ENCODE measurements at regions not wholly inside any gene's neighbourhood (a gene's known extent, or its start where the extent isn't known, plus 50 kb on each side); places are given as distances from the start of the nearest gene placed in this dataset.
"Not testable (repeated sequence)": the region's sequence is repeated elsewhere in the genome, so short reads cannot be mapped to it uniquely, and the experiment has no call there.

DNA sequence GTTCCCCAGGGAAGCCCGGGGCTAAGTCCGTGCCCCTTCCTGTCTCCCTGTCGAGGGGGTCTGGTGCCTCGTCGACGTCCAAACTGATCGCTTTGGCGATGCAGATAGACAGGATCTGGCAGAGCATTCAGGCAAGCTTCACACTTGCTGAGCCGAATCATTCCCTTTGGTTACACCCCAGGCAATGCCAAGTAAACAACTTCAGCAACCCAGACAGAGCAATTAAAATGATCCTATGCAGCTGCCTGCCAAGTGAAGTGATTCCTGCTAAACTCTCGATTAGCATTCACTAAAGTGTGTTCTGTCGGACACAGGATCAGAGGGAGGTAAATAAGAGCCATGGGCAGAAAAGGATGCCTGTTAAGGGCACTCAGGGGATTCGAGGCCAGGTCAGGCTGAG, 108.2 kb upstream of the RAB12 start:
- peak; percentile 84 for DNase-seq

DNA sequence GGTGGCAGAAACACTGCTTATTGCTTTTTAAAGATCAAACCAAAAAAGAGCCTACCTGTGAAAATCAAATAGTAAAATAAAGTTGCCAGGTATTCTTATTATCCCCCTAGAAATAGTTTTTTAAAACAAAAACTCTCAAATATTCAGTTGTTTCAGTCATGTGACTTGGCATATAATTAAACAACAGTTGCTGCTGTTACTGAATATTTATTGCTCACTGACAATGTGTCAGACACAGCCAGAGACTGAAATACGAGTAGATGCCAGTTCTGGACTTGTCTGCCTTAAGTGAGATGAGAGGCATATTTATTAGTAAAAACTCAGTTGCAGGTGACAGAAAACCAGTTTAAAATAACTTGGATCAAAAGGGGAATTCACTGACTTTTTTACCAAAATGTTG, 106.0 kb upstream of the RAB12 start:
- DNase-seq, result no peak

DNA sequence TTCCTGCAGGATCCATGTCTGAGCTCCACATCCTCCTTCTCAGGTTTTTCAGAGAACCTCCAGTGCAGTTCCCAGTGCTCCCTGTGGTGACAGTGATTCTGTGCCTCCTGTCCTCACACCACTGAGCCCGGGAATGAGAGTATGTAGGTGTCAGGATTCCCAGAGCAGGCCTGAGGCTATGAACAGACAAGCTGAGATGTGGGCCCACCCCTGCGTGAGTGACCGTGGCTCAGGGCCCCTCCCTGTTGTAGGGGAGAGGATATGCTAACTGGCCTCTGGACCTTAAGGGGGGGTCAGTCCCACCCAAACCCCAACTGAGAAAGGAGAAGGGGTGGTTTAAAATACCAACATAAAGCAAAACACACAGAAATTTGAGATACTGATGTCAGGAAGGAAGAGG, 104.8 kb upstream of the RAB12 start:
- no peak for DNase-seq

DNA sequence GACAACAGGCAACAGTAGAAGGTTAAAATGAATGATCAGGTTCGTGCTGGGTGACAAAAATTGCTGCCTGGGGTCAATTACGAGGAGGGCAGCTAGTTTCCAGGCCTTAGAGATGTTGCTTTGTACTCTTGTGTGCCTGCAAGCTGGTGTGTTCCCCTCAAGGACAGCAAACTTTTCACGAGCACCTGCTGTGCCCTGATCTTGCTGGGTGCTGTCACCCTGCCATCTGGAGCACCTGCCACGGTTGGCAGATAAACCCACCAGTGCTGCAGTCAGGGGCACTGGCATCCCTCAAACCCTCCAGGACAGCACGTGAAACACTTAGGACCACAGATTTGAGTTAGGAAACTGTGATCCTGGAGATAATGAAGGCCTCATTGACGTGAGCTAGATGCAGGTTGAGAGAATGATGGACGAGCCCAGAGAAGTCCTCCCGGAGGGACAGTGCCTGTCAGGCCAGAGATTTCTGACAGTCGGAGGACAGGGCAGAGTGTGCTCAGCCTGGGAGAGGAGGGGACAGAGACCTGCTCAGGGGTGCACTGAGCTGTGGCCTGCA, 104.3 kb upstream of the RAB12 start:
- DNase-seq, result no peak

GRCh38 chr18:8506251-8507049, 102.8 kb upstream of the RAB12 start:
- no peak for DNase-seq

- no peak for DNase-seq
Observed at GRCh38 chr18:8507361-8507760, 101.9 kb upstream of the RAB12 start.

DNA sequence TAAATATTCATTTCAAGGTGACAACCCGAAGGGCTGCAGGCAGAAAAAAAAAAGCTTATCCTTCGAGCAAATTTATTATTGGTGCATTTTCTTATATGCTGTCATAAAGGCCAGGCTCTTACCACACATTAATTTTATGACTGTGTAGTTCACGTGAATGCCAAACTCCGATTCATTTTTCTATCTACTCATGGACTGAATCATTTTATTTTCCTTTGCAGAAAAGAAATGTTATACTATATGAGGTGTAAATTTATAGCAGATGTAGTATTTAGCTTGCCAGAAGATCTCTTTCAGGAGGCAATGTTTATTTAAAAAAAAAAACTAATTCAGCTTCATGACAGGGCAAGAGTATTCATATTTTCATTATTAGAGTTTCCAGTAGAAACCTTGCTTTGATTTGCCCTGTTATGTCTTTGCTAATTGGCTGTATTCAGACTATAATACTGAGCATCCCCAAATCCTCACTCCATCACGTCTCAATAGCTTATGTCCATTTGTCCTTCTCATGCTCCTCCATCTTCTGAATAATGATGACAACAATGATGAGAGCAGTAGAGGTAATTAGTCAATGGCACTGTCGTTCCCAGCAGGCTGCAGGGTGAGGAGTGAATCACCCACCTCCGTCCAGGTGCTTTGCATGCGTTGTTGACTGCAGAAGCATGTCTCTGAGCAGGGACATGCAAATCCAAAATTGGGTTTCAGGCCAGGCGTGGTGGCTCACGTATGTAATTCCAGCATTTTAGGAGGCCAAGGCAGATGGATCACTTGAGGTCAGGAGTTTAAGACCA, 101.1 kb upstream of the RAB12 start:
- DNase-seq, result no peak

GRCh38 chr18:8513249-8513648, 96.0 kb upstream of the RAB12 start:
- no peak for DNase-seq

DNA sequence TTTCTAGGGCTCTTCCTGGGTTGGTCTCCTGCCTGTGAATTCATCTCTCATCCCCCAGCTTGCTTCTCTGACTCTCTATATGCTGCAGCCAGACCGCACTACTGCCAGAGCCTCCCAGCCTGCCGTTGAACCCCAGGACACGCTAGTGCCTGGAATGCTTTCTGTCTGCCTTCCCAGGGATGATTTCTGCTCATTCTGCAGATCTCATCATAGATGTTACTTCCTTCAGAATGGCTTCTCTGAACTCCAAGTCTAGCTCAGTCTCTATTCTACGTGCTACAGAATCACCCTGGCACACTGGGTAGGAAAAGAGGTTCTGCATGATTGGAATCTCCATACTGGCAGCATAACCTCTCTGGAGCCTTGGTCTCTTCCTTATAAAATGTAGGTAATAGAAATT, 94.8 kb upstream of the RAB12 start:
- no peak for DNase-seq

DNA sequence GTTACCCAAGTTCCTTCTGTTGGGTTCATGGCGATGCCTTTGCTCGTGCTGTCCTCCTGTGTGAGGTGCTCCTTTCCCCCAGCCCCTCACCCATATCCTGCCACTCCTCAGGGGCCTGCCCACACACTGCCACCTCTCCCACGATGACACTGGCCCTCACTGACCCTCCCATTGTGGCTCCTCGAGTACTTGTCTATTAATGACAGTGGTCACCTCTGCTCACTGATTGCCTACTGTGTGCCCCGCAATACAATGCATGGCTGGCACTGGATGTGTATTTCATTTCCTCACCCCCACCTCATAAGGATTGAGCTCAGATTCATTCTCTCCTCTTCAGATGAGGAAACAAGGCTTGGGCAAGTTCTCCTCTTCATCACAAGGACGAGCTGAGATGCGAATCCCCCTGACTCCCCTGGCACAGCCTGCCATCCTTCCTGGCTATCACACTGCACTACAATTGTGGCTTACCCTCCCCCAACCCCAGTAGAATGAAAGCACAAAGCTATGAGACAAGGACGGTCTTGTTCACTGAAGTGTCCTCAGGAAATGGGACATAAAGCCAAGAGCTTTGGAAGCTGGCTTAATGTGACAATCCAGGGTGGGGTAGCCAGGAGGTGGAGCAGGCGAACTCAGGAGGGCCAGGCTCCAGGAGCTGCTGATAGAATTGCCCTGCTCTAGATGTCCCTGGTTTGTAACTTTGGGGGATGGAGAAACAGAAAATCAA, 93.9 kb upstream of the RAB12 start:
- no peak for DNase-seq

DNA sequence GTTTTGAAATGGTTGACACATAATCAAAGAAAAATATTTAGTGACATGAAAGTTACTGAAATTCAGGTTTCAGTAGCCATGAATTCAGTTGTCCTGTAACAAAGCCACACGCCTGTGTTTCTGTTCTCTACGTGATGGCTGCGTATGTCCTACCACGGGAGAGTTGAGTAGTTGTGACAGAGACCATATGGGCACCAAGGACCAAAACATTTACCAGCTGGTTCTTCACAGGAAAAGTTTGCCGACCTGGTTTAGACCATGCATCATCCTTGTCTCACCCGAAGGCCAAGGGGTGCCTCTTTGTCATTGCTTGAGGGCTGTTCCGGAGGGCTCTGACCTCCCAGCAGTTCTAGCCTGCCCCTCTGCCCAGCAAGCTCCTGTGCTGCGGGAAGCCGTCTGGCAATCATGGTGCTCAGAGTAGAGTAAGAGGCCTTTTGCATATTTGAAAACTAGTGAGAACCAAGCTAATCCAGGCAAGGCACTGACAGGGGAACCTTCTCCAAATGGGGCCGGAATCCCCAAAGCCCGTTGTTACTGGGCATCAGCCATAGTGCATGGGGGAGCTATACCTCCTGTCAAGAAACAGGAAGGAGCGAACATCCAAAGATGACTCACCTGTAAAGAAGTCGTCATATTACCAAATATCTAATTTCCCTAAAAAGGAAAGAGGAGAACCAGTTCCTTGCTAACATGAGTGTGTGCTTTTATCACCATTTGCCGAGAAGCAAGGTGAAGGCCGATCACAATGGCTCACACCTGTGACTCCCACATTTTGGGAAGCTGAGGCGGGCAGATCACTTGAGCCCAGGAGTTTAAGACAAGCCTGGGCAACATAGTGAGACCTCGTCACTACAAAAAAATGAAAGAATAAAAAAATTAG, 92.6 kb upstream of the RAB12 start:
- no peak for DNase-seq

GRCh38 chr18:8517276-8517675, 92.0 kb upstream of the RAB12 start:
- DNase-seq, result no peak

- no peak for DNase-seq
Observed at GRCh38 chr18:8519102-8519501, 90.1 kb upstream of the RAB12 start.

DNA sequence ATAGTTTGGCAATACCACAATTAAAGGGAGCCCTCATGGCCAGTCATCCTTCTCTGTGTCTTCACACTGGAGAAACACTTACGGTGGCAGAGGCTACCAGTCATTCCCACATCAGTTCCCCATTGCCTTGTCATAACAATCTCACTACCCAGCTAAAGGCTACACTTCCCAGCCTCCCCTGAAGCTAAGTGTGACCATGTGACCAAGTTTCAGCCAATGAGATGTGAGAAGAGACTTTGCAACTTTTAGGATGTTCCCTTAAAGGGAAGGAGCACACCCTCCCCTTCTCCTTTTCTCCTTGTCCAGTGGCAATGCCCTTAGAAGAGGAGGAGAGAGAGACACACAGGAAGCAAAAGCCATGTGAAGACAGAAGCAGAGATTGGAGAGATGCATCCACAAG, 89.0 kb upstream of the RAB12 start:
- DNase-seq, result no peak

DNA sequence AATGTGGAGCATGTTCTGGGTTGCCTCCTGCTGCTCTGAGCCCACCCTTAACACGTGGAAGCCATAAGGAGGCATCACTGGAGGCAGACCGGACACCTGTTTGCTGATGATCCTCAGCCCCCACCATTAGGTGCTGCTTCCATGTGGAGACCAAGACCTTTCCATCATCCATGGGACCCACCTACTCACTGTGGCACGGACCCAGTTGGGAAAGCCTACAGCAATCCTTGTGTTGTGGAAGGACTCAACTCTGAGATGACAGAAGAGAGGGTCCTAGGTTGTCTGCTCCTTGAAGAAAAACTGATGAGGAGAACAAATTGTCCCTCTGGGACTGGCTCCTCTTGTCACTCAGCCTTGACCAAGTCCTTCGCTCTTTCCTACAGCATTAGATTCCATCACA, 86.5 kb upstream of the RAB12 start:
- DNase-seq, result no peak

GRCh38 chr18:8525692-8526091, 83.5 kb upstream of the RAB12 start:
- no peak for DNase-seq

DNA sequence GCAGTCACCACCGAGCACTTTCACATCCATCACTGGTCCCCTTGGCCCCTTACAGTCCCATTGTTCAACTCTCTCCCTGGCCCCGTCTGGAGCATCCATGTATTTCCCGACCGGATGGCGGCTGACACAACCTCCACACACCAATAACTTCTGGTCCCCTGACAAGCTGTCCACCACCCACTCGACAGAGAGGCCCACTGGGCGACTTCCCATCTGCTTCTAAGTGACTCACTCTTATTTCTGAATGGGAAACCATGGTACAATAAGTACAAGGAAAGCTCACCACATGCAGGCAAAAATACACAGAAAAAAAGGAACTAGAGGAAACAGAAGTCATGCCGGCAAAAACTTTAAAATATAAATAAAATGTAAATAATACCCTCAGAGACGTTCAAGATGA, 82.9 kb upstream of the RAB12 start:
- DNase-seq, result no peak

DNA sequence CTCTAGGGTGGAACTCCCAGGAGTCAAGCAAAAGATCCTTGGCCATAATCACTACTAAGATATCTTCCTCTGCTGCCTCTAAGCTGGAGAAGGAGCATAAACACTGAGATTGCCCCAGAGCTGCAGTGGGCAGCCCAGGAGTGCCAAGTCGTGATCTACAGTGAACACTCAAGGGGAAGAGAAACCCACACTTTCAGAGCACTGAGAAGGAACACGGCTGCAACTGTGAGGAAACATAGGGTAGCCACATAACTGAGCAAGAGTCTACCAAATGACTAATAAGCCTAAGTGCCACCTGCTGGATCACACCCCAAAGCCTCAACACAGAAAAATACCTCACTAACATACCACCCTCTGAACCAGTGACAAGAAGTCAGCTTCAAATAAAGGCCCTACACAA, 79.6 kb upstream of the RAB12 start:
- DNase-seq, result no peak

DNA sequence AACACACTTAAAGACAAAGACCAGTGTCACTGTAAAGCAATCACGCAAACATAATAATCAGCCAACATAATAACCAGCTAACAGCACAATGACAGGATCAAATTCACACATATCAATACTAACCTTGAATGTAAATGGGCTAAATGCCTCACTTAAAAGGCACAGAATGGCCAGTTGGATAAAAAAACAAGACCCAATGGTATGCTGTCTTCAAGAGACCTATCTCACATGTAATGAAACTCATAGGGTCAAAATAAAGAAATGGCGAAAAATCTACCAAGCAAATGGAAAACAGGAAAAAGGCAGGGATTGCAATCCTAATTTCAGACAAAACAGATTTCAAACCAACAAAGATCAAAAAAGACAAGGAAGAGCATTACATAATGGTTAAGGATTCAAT, 78.2 kb upstream of the RAB12 start:
- DNase-seq, result not testable (repeated sequence)

DNA sequence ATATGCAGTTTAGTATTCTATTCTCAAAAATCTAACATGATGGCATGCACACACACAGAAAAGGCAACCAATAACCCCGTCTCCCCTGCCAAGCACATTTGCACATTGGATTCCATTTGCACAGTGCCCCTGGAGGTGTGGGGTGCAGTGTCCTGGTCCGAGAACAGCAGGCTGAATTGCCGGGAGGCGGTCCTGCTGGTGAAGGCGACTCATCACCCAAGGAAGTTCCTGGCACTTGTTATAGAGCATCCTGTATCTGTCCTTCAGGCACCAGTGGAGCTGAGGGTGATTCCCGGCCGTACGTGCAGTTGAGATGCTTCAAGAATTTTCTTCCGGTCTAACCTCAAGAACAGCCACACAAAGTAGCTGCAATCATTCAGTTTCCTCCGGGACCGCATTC, 73.0 kb upstream of the RAB12 start:
- DNase-seq, result no peak

DNA sequence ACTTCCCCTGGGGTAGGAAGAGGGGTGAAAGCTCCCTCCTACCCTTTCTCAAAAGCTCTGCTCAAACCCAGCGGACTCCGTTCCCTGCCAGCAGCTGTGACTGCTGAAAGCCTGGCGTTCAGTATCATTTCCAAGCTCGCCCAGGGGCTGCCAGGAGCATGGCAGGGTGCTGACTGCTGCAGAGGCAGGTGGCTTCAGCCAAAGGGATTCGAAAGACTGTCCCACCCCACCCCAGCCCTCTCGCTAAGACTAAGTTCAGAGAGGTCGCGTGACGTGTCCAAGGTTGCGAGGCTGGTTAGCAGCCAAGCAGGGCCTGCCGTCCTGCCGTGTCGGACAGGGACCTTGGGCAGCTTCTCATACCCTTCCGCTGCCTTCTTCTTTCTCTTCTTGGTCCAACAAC, 72.3 kb upstream of the RAB12 start:
- no peak for DNase-seq

- no peak for DNase-seq
Observed at GRCh38 chr18:8537400-8537799, 71.8 kb upstream of the RAB12 start.

- DNase-seq, result no peak
Observed at GRCh38 chr18:8538935-8539334, 70.3 kb upstream of the RAB12 start.

All from DMS79 treated with DMSO at 0.1 percent for 48 hours (cell line).